Esophagus muscularis mucosa (tissue), 4 donors: ENCODE measurements at regions not wholly inside any gene's neighbourhood (a gene's known extent, or its start where the extent isn't known, plus 50 kb on each side); places are given as distances from the start of the nearest gene placed in this dataset.

Experiments
- DNase-seq: peaks from one replicate; pipeline ENCODE4 v3.0.0-alpha.2; 2017; ENCODE audit errors: extremely low spot score
- H3K27ac ChIP-seq, 4 donors: fragments of 200-600 bp; sonication (generic); replicated peaks in 1 of 4; 1 replicate in 3 of 4; 2 replicates in 1 of 4; pipeline ENCODE4 v1.5.1; 2016 to 2019; ENCODE audit warnings: mild to moderate bottlenecking in 1 of 4
- H3K27me3 ChIP-seq, 4 donors: fragments of 200-600 bp; sonication (generic); one replicate each; pipeline versions ENCODE4 v1.5.1 to v1.6.0; 2016 to 2019
- H3K36me3 ChIP-seq, 4 donors: fragments of 200-600 bp; sonication (generic); one replicate each; pipeline ENCODE4 v1.5.1; 2016 to 2019
- H3K4me1 ChIP-seq, 4 donors: fragments of 200-600 bp; sonication (generic); one replicate each; pipeline ENCODE4 v1.5.1; 2016 to 2019
- H3K4me3 ChIP-seq, 4 donors: fragments of 200-600 bp; sonication (generic); 1 replicate in 2 of 4; 2 replicates in 2 of 4; pipeline ENCODE4 v1.5.1; 2016 to 2019; ENCODE audit warnings: mild to moderate bottlenecking in 4 of 4, moderate library complexity in 1 of 4
- H3K9me3 ChIP-seq, 4 donors: fragments of 200-600 bp; sonication (generic); 1 replicate in 3 of 4; 2 replicates in 1 of 4; pipeline ENCODE4 v1.5.1; 2016 to 2019
- CTCF ChIP-seq, 3 experiments: fragments of 200-600 bp in 2 of 3; fragments of 450-650 bp in 1 of 3; sonication (generic) in 2 of 3; IDR thresholded peaks; one replicate each; pipeline ENCODE4 v1.5.1; 2017 to 2019; ENCODE audit warnings: antibody characterized with exemption in 3 of 3, mild to moderate bottlenecking in 2 of 3, moderate library complexity in 1 of 3
- EP300 ChIP-seq: sonication (generic); formaldehyde crosslinking; IDR thresholded peaks from one replicate; pipeline ENCODE4 v1.6.1; 2017; ENCODE audit warnings: antibody characterized with exemption
- POLR2A ChIP-seq: fragments of 450-650 bp; IDR thresholded peaks from one replicate; pipeline ENCODE4 v1.6.1; 2017; ENCODE audit warnings: antibody characterized with exemption, moderate library complexity, mild to moderate bottlenecking, low read depth
- POLR2AphosphoS5 ChIP-seq, 2 donors: sonication (generic); formaldehyde crosslinking; IDR thresholded peaks; one replicate each; pipeline ENCODE4 v1.6.1; 2017; ENCODE audit warnings: antibody characterized with exemption in 2 of 2
- WGBS: methylation state at CpG from one replicate; pipeline ENCODE4 v1.1.5; 2018; 5-methylcytosine and 5-hydroxymethylcytosine counted together
- intact Hi-C: fragments of 100-400 bp; cut with DNase I; formaldehyde crosslinking; loops from one replicate; pipeline ENCODE4 v1.15.1; 2023

- no peaks in the 10 kb centered on the region for H3K27me3 ChIP-seq
- H3K4me1 ChIP-seq: peaks cover 3 to 8% (median 6%) of the 10 kb centered on the region in 4 donors
- H3K4me3 ChIP-seq: no peak overlapping the region
- 84% methylated on average over 3 of the region's 3 CpGs for WGBS
- H3K27ac ChIP-seq: no peak overlapping the region
- peaks cover 0 to 3% (median 0%) of the 10 kb centered on the region in 4 donors for H3K9me3 ChIP-seq
- intact Hi-C loops: no loop called here
- no peaks in the 10 kb centered on the region for H3K36me3 ChIP-seq
- no peak for TF ChIP-seq CTCF (IDR thresholded peaks at IDR 0.05)
- no peak for TF ChIP-seq EP300
- TF ChIP-seq POLR2A: no peak
- no peak for TF ChIP-seq POLR2AphosphoS5 (IDR thresholded peaks at IDR 0.05)
- no peak for DNase-seq
These were observed 170.0 kb downstream of the MRPL14 start for GRCh38 chr6:43957273-43957672.

- Histone ChIP-seq H3K36me3 (no peaks in the 10 kb centered on the region), H3K27ac (no peak overlapping the region), H3K27me3 (no peaks in the 10 kb centered on the region), H3K4me3 (no peak overlapping the region), H3K9me3 (peaks cover 0 to 3% (median 0%) of the 10 kb centered on the region in 4 donors), H3K4me1 (peaks cover 3 to 13% (median 6%) of the 10 kb centered on the region in 4 donors)
- no peak for TF ChIP-seq POLR2AphosphoS5 (IDR thresholded peaks at IDR 0.05)
- TF ChIP-seq CTCF (IDR thresholded peaks at IDR 0.05): no peak
- WGBS: 88% methylated on average over 3 of the region's 3 CpGs
- intact Hi-C loops: no loop called here
- DNase-seq: no peak
These were observed 170.8 kb downstream of the MRPL14 start for GRCh38 chr6:43956478-43956877.

- H3K4me1 ChIP-seq: peaks cover 3 to 20% (median 6%) of the 10 kb centered on the region in 4 donors
- no peak for DNase-seq
- H3K36me3 ChIP-seq: no peaks in the 10 kb centered on the region
- peaks cover 0 to 3% (median 0%) of the 10 kb centered on the region in 4 donors for H3K9me3 ChIP-seq
- H3K4me3 ChIP-seq: no peak overlapping the region
- intact Hi-C loops: no loop called here
- TF ChIP-seq POLR2AphosphoS5 (IDR thresholded peaks at IDR 0.05) (no peak), POLR2A (peak; percentile 28)
- 85% methylated on average over 4 of the region's 12 CpGs for WGBS
- no peak overlapping the region for H3K27ac ChIP-seq
- no peaks in the 10 kb centered on the region for H3K27me3 ChIP-seq
These were observed 172.7 kb downstream of the MRPL14 start for GRCh38 chr6:43954311-43955131.

GRCh38 chr6:43953794-43954310 lies 173.4 kb downstream of the MRPL14 start:
- no peaks in the 10 kb centered on the region for H3K36me3 ChIP-seq
- 63% methylated on average over 2 of the region's 8 CpGs for WGBS
- DNase-seq: no peak
- TF ChIP-seq POLR2A (no peak), POLR2AphosphoS5 (IDR thresholded peaks at IDR 0.05) (no peak), CTCF (IDR thresholded peaks at IDR 0.05) (peak; percentile 11 to 32 (median 25)), EP300 (no peak)
- peaks cover 3 to 20% (median 6%) of the 10 kb centered on the region in 4 donors for H3K4me1 ChIP-seq
- peaks cover 0 to 3% (median 0%) of the 10 kb centered on the region in 4 donors for H3K9me3 ChIP-seq
- no peak overlapping the region for H3K27ac ChIP-seq
- intact Hi-C loops: no loop called here
- no peak overlapping the region for H3K4me3 ChIP-seq
- H3K27me3 ChIP-seq: no peaks in the 10 kb centered on the region

GRCh38 chr6:43953256-43953655 lies 174.0 kb downstream of the MRPL14 start:
- no peak overlapping the region for H3K4me3 ChIP-seq
- TF ChIP-seq EP300: no peak
- no peak for TF ChIP-seq POLR2AphosphoS5 (IDR thresholded peaks at IDR 0.05)
- TF ChIP-seq CTCF (IDR thresholded peaks at IDR 0.05): no peak
- TF ChIP-seq POLR2A: no peak
- H3K27ac ChIP-seq: no peak overlapping the region
- peaks cover 0 to 3% (median 0%) of the 10 kb centered on the region in 4 donors for H3K9me3 ChIP-seq
- peaks cover 3 to 20% (median 6%) of the 10 kb centered on the region in 4 donors for H3K4me1 ChIP-seq
- WGBS: 86% methylated on average over 2 of the region's 2 CpGs
- no peak for DNase-seq
- no peaks in the 10 kb centered on the region for H3K36me3 ChIP-seq
- no peaks in the 10 kb centered on the region for H3K27me3 ChIP-seq
- intact Hi-C loops: no loop called here
